B cell (primary cell): ENCODE measurements at regions not wholly inside any gene's neighbourhood (a gene's known extent, or its start where the extent isn't known, plus 50 kb on each side); places are given as distances from the start of the nearest gene placed in this dataset.
"Not testable (repeated sequence)": the region's sequence is repeated elsewhere in the genome, so short reads cannot be mapped to it uniquely, and the experiment has no call there.

Source experiments
- ATAC-seq: fragments of 200-7000 bp; cut with Tn5 transposase; one replicate; pipeline ENCODE4 v1.10.0; 2021; ENCODE audit warnings: low read depth, mild to moderate bottlenecking, moderate number of reproducible peaks, moderate library complexity
- CTCF ChIA-PET: fragments of 350-600 bp; sonication (Branson Sonifier 250); formaldehyde crosslinking; loops from one replicate; lab custom pipeline; 2021; ENCODE audit warnings: antibody characterized with exemption, inconsistent platforms; lab: Charles Lee
- POLR2A ChIA-PET: fragments of 350-600 bp; sonication (Branson Sonifier 250); formaldehyde crosslinking; loops from one replicate; lab custom pipeline; 2021; ENCODE audit warnings: antibody characterized with exemption; lab: Charles Lee
- DNase-seq: peaks from one replicate; pipeline ENCODE4 v3.0.0; 2013
- H2AFZ ChIP-seq: 2 replicates; pipeline ENCODE4 v1.6.1; 2012; ENCODE audit warnings: mild to moderate bottlenecking, low read depth, low read length; ENCODE audit not compliant: insufficient read depth, poor library complexity, severe bottlenecking
- H3K27ac ChIP-seq, 2 donors: 1 replicate in 1 of 2; 2 replicates in 1 of 2; pipeline ENCODE4 v1.5.1; 2012 to 2013; ENCODE audit warnings: low read length in 2 of 2, mild to moderate bottlenecking in 2 of 2, moderate library complexity in 1 of 2
- H3K27me3 ChIP-seq, 4 experiments: fragments of 200-600 bp in 1 of 4; sonication (generic) in 1 of 4; replicated peaks in 1 of 4; 1 replicate in 2 of 4; 2 replicates in 2 of 4; pipeline versions ENCODE4 v1.6.1 to v1.7.0; 2013 to 2016; ENCODE audit warnings: low read length in 3 of 4, mild to moderate bottlenecking in 2 of 4, mixed read lengths in 1 of 4, moderate library complexity in 1 of 4; ENCODE audit not compliant: insufficient read depth in 4 of 4, control insufficient read depth in 3 of 4; ENCODE audit errors: control extremely low read depth in 1 of 4
- H3K36me3 ChIP-seq, 2 experiments: replicated peaks in 1 of 2; 1 replicate in 1 of 2; 2 replicates in 1 of 2; pipeline versions ENCODE4 v1.6.1 to v1.7.1; 2013; ENCODE audit warnings: low read length in 1 of 2; ENCODE audit not compliant: insufficient read depth in 2 of 2, control insufficient read depth in 1 of 2; ENCODE audit errors: control extremely low read depth in 1 of 2, extremely low read depth in 1 of 2
- H3K4me1 ChIP-seq, 2 donors: fragments of 200-600 bp in 1 of 2; sonication (generic) in 1 of 2; 1 replicate in 1 of 2; 2 replicates in 1 of 2; pipeline versions ENCODE4 v1.5.1 to v1.6.1; 2013 to 2017; ENCODE audit warnings: low read length in 2 of 2; ENCODE audit not compliant: control insufficient read depth in 2 of 2, insufficient read depth in 2 of 2
- H3K4me2 ChIP-seq: replicated peaks from 2 replicates; pipeline ENCODE3; 2012; ENCODE audit warnings: mild to moderate bottlenecking, low read depth, low read length; ENCODE audit not compliant: poor library complexity, severe bottlenecking
- H3K4me3 ChIP-seq, 5 experiments: fragments of 200-600 bp in 1 of 5; sonication (generic) in 1 of 5; 1 replicate in 3 of 5; 2 replicates in 2 of 5; pipeline versions ENCODE4 v1.5.1 to v1.7.0; 2011 to 2016; ENCODE audit warnings: low read length in 4 of 5, mild to moderate bottlenecking in 4 of 5, low read depth in 2 of 5, control low read depth in 1 of 5, moderate library complexity in 1 of 5; ENCODE audit not compliant: insufficient read depth in 1 of 5; ENCODE audit errors: control extremely low read depth in 1 of 5, extremely low read depth in 1 of 5
- H3K79me2 ChIP-seq: fragments of 200-600 bp; sonication (generic); one replicate; pipeline ENCODE4 v1.6.0; 2016; ENCODE audit warnings: low read length; ENCODE audit not compliant: control insufficient read depth, insufficient read depth
- H3K9ac ChIP-seq: fragments of 200-600 bp; sonication (generic); 2 replicates; pipeline ENCODE4 v1.6.1; 2017; ENCODE audit warnings: mild to moderate bottlenecking, low read length, moderate library complexity
- H3K9me3 ChIP-seq, 3 donors: one replicate each; pipeline versions ENCODE4 v1.6.1 to v1.7.1; 2013; ENCODE audit warnings: low read length in 2 of 3; ENCODE audit not compliant: control insufficient read depth in 2 of 3, insufficient read depth in 1 of 3; ENCODE audit errors: control extremely low read depth in 1 of 3
- H4K20me1 ChIP-seq: 2 replicates; pipeline ENCODE4 v1.6.0; 2012; ENCODE audit warnings: mild to moderate bottlenecking, low read length; ENCODE audit not compliant: insufficient read depth, control insufficient read depth, poor library complexity, severe bottlenecking
- H3K27ac Mint-ChIP-seq: one replicate; pipeline ENCODE4 v1.8.0; 2021; ENCODE audit warnings: mixed read lengths
- H3K27me3 Mint-ChIP-seq: one replicate; pipeline ENCODE4 v1.8.0; 2021; ENCODE audit warnings: mixed read lengths
- H3K4me1 Mint-ChIP-seq: one replicate; pipeline ENCODE4 v1.8.0; 2021; ENCODE audit warnings: mixed read lengths
- H3K4me3 Mint-ChIP-seq: one replicate; pipeline ENCODE4 v1.8.0; 2021; ENCODE audit warnings: mixed read lengths
- H3K9me3 Mint-ChIP-seq: one replicate; pipeline ENCODE4 v1.8.0; 2022; ENCODE audit warnings: mixed read lengths; ENCODE audit not compliant: insufficient read depth
- EZH2 ChIP-seq: IDR thresholded peaks from 2 replicates; pipeline ENCODE4 v1.6.1; 2012; ENCODE audit warnings: borderline replicate concordance, low read depth, mild to moderate bottlenecking, moderate library complexity, low read length; ENCODE audit not compliant: insufficient read depth, poor library complexity, severe bottlenecking
- WGBS: methylation state at CpG from one replicate; pipeline ENCODE4 v1.1.5; 2013; ENCODE audit warnings: missing lambda C conversion rate; ENCODE audit not compliant: insufficient coverage; 5-methylcytosine and 5-hydroxymethylcytosine counted together
- intact Hi-C: fragments of 100-400 bp; cut with micrococcal nuclease; formaldehyde crosslinking; loops from one replicate; pipeline ENCODE4 v1.10.0; 2022
- TF ChIP-seq, protein P1 (sequence below): fragments of 200-600 bp; IDR thresholded peaks from one replicate; pipeline ENCODE4 v1.8.0; 2022; ENCODE audit warnings: antibody characterized with exemption, mild to moderate bottlenecking

DNA sequence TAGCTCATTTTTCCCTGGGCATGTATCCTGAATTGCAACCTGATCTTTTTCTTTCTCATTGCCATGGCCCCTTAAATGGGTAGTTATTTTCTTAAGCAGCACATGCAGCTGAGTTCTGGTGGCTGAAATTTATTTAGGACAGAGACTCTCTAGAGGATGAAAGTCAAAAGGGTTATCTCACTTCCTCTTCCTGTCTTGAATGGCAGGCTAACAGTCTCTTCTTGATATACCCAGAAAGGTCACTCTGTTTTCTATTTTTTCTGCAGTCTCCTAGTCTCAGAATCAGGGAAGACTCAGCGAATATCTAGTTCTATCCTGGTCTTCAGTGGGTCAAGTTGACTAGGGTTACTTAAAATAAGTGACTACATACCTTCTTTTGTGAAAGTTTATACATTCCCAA, 243.3 kb downstream of the EPHA7 start:
- Histone ChIP-seq H4K20me1 (no peaks in the 10 kb centered on the region), H2AFZ (peak overlapping the region; percentile 27), H3K4me1 (peaks cover 7 to 8% of the 10 kb centered on the region in 2 donors), H3K27me3 (no peaks in the 10 kb centered on the region), H3K9me3 (no peaks in the 10 kb centered on the region), H3K9ac (no peak overlapping the region), H3K27ac (peak overlapping the region in 1 of 2 donors; percentile 48), H3K4me3 (no peak overlapping the region), H3K4me2 (no peak overlapping the region), H3K79me2 (no peaks in the 10 kb centered on the region), H3K36me3 (no peaks in the 10 kb centered on the region)
- ChIA-PET POLR2A (no interaction called here), CTCF (interaction anchor here (0.9 kb wide), 1 partner anchor 38 kb away, joined by 3 read pairs; no protein-coding TSS in a partner anchor)
- ATAC-seq, result no peak
- no peaks in the 10 kb centered on the region for H3K9me3 Mint-ChIP-seq
- H3K4me1 Mint-ChIP-seq, result peaks cover 17% of the 10 kb centered on the region
- no peaks in the 10 kb centered on the region for H3K27me3 Mint-ChIP-seq
- H3K4me3 Mint-ChIP-seq, result no peak overlapping the region
- DNase-seq, result peak; percentile 3
- intact Hi-C loops, result no loop called here
- peak overlapping the region; percentile 34 for H3K27ac Mint-ChIP-seq
- TF ChIP-seq EZH2, result no peak
- TF ChIP-seq, protein P1, sequence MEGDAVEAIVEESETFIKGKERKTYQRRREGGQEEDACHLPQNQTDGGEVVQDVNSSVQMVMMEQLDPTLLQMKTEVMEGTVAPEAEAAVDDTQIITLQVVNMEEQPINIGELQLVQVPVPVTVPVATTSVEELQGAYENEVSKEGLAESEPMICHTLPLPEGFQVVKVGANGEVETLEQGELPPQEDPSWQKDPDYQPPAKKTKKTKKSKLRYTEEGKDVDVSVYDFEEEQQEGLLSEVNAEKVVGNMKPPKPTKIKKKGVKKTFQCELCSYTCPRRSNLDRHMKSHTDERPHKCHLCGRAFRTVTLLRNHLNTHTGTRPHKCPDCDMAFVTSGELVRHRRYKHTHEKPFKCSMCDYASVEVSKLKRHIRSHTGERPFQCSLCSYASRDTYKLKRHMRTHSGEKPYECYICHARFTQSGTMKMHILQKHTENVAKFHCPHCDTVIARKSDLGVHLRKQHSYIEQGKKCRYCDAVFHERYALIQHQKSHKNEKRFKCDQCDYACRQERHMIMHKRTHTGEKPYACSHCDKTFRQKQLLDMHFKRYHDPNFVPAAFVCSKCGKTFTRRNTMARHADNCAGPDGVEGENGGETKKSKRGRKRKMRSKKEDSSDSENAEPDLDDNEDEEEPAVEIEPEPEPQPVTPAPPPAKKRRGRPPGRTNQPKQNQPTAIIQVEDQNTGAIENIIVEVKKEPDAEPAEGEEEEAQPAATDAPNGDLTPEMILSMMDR, result no peak
- WGBS, result no CpG with 5 or more reads among the region's 1 CpG

DNA sequence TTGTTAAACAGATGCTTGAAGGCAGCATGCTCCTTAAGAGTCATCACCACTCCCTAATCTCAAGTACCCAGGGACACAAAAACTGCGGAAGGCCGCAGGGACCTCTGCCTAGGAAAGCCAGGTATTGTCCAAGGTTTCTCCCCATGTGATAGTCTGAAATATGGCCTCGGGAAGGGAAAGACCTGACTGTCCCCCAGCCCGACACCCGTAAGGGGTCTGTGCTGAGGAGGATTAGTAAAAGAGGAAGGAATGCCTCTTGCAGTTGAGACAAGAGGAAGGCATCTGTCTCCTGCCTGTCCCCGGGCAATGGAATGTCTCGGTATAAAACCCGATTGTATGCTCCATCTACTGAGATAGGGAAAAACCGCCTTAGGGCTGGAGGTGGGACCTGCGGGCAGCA, 245.8 kb downstream of the EPHA7 start:
- H3K4me1 ChIP-seq, H3K27me3 Mint-ChIP-seq, H3K4me3 ChIP-seq, H3K9me3 ChIP-seq, H3K27ac Mint-ChIP-seq, H3K79me2 ChIP-seq, H3K9ac ChIP-seq, intact Hi-C loops, H3K36me3 ChIP-seq, DNase-seq, POLR2A ChIA-PET, CTCF ChIA-PET, H3K9me3 Mint-ChIP-seq, ATAC-seq, H3K4me3 Mint-ChIP-seq, H3K27ac ChIP-seq, H3K4me2 ChIP-seq, H3K27me3 ChIP-seq, H4K20me1 ChIP-seq, H2AFZ ChIP-seq: not testable (repeated sequence)
- peaks cover 17% of the 10 kb centered on the region for H3K4me1 Mint-ChIP-seq
- 67% methylated on average over 1 of the region's 10 CpGs for WGBS
